ENCODE measurements at regions not wholly inside any gene's neighbourhood (a gene's known extent, or its start where the extent isn't known, plus 50 kb on each side); places are given as distances from the start of the nearest gene placed in this dataset.
A peak's percentile ranks its signal among the peaks of the same experiment; 100 is the strongest.
"Not testable (repeated sequence)": the region's sequence is repeated elsewhere in the genome, so short reads cannot be mapped to it uniquely, and the experiment has no call there.

- Histone ChIP-seq H3K79me2 (ENCODE audit: low read depth) (no peaks in the 10 kb centered on the region), H2AFZ (no peak overlapping the region), H3K27me3 (ENCODE audit: insufficient read depth, low read depth) (no peaks in the 10 kb centered on the region), H3K9me3 (ENCODE audit: insufficient read depth, low read depth) (no peaks in the 10 kb centered on the region), H3K4me1 (replicated peaks; ENCODE audit: insufficient read depth) (no peaks in the 10 kb centered on the region), H3K27ac (no peak overlapping the region), H3K4me2 (no peak overlapping the region), H3F3A (ENCODE audit: insufficient read depth, low read depth) (no peaks in the 10 kb centered on the region), H3K4me3 (no peak overlapping the region), H3K36me3 (ENCODE audit: low read depth) (no peaks in the 10 kb centered on the region), H4K20me1 (ENCODE audit: insufficient read depth) (no peaks in the 10 kb centered on the region), H3K9me2 (ENCODE audit: insufficient read depth) (no peaks in the 10 kb centered on the region)
- no peak for TF ChIP-seq EZH2 (IDR thresholded peaks at IDR 0.05; ENCODE audit: low read depth)
- TF ChIP-seq CTCF (conservative IDR thresholded peaks at IDR 0.05): no peak
- no peak for DNase-seq
- intact Hi-C loops (cut with micrococcal nuclease; ENCODE audit: unreplicated experiment): no loop called here
- CTCF ChIA-PET: no interaction called here
- BruUV-seq (replicated peaks): no TSS peak
- POLR2A ChIA-PET (ENCODE audit: unreplicated experiment): no interaction called here
Measured at GRCh38 chr14:21902561-21903181, 229.1 kb upstream of the OR4E1 start.

- H2AFZ ChIP-seq; H3K79me2 ChIP-seq (ENCODE audit: low read depth); H3F3A ChIP-seq (ENCODE audit: insufficient read depth, low read depth); H3K27ac ChIP-seq; H3K9me2 ChIP-seq (ENCODE audit: insufficient read depth); H3K4me1 ChIP-seq (replicated peaks; ENCODE audit: insufficient read depth); DNase-seq; H3K36me3 ChIP-seq (ENCODE audit: low read depth); H3K4me2 ChIP-seq; H3K4me3 ChIP-seq; intact Hi-C loops (cut with micrococcal nuclease; ENCODE audit: unreplicated experiment); POLR2A ChIA-PET (ENCODE audit: unreplicated experiment); BruUV-seq (replicated peaks); CTCF ChIA-PET; H3K27me3 ChIP-seq (ENCODE audit: insufficient read depth, low read depth); H3K9me3 ChIP-seq (ENCODE audit: insufficient read depth, low read depth); H4K20me1 ChIP-seq (ENCODE audit: insufficient read depth): not testable (repeated sequence)
Measured at GRCh38 chr14:21894898-21895194, 221.2 kb upstream of the OR4E1 start.

- no peaks in the 10 kb centered on the region for H3F3A ChIP-seq (ENCODE audit: insufficient read depth, low read depth)
- no peak overlapping the region for H3K4me2 ChIP-seq
- no peaks in the 10 kb centered on the region for H3K79me2 ChIP-seq (ENCODE audit: low read depth)
- no peaks in the 10 kb centered on the region for H3K27me3 ChIP-seq (ENCODE audit: insufficient read depth, low read depth)
- CTCF ChIA-PET: no interaction called here
- H4K20me1 ChIP-seq (ENCODE audit: insufficient read depth): no peaks in the 10 kb centered on the region
- intact Hi-C loops (cut with micrococcal nuclease; ENCODE audit: unreplicated experiment): no loop called here
- TF ChIP-seq CTCF (conservative IDR thresholded peaks at IDR 0.05) (peak; percentile 57), EZH2 (IDR thresholded peaks at IDR 0.05; ENCODE audit: low read depth) (no peak)
- no peak overlapping the region for H3K4me3 ChIP-seq
- DNase-seq: peak in 1 of 2 experiments; percentile 6
- BruUV-seq (replicated peaks): no TSS peak
- no peaks in the 10 kb centered on the region for H3K36me3 ChIP-seq (ENCODE audit: low read depth)
- H3K4me1 ChIP-seq (replicated peaks; ENCODE audit: insufficient read depth): no peaks in the 10 kb centered on the region
- POLR2A ChIA-PET (ENCODE audit: unreplicated experiment): no interaction called here
- H3K9me3 ChIP-seq (ENCODE audit: insufficient read depth, low read depth): peaks cover 3% of the 10 kb centered on the region; the same call in 1 of the 2 replicates
- H3K9me2 ChIP-seq (ENCODE audit: insufficient read depth): no peaks in the 10 kb centered on the region
- H3K27ac ChIP-seq: no peak overlapping the region
- H2AFZ ChIP-seq: no peak overlapping the region
Measured at GRCh38 chr14:21894003-21894897, 220.6 kb upstream of the OR4E1 start.

Measured in PC-9 (cell line).